Medulla oblongata (tissue), 1 donor: ENCODE measurements at regions not wholly inside any gene's neighbourhood (a gene's known extent, or its start where the extent isn't known, plus 50 kb on each side); places are given as distances from the start of the nearest gene placed in this dataset.
"Not testable (repeated sequence)": the region's sequence is repeated elsewhere in the genome, so short reads cannot be mapped to it uniquely, and the experiment has no call there.

Experiments
- DNase-seq: peaks from one replicate; pipeline ENCODE4 v3.0.0-alpha.2; 2015; ENCODE audit errors: extremely low spot score

DNA sequence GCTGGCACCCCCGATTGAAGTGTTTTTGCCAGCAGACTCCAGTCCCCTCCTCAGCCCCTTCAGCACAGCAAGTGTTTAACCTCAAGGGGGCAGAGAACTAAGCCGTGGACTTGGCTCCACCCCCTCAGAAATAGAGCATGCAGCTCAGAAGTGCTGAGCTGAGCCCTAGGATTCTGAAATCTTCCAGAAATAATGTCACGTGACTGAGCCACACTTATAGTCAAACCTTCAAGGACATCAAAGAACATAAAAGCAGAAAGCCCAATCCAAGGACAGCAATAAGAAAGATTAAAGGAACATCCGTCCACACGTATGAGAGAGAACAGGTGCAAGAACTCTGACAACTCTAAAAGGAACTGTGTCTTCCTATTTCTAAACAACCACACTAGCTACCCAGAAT is 317.7 kb upstream of the LRFN5 start:
- DNase-seq, result no peak

DNA sequence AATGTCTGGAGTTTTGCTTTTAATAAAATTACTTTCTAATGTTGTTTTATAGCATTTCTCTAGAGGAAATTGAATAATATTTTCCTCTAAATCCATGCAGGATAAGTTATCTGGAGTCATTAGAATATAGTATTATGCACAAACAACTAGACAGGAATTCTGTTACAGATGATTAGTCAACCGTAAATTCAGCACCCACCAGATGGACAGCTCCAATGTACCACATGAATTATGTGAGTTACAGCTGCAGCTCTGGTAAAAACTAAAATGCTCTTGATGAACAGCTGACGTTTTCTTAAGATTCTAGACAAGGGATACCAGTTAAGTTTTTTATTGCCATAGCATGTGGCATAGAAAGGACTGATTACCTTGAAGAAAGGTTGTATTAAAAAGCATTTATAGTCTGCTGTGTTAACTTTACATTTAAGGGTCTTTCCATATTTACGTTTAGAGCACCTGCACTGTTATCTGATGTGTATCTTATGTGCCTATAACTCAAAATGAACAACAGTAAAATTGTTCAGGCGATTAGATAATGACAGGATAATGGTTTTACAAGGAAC is 321.4 kb upstream of the LRFN5 start:
- no peak for DNase-seq

DNA sequence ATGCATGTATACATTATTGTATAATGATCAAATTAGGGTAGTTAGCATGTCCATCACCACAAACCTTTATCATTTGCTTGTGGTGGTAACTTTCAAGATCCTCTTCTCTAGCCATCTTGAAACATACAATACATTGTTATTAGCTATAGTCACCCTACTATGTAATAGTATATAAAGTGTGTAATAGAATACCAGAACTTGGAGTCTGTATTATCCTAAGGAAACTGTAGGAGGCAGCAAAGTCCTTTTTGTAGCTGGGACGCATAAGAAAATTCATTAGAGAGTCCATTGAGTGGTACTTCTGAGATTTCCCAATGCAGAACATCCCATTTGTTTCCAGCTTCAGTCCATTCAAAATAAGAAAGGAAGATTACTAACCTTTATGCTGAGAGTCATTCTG is 325.9 kb upstream of the LRFN5 start:
- no peak for DNase-seq

DNA sequence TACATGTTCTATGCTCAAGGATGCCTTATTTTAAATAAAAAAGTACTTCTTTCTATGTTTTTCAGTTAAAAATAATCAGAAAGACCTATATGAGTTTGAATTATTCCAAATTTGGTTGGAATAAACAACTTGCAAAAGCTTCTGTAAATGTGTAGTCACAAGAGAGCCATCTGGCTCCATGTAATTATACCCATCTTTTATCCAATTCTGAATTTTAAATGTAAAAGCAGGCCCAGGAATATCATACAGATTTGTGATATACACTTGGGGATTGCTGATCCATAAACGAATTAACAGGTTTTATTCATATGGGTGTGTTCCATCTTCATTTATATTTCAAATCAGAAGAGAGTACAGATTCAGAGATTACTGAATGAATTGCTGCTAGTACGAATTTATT is 329.2 kb upstream of the LRFN5 start:
- DNase-seq, result no peak

DNA sequence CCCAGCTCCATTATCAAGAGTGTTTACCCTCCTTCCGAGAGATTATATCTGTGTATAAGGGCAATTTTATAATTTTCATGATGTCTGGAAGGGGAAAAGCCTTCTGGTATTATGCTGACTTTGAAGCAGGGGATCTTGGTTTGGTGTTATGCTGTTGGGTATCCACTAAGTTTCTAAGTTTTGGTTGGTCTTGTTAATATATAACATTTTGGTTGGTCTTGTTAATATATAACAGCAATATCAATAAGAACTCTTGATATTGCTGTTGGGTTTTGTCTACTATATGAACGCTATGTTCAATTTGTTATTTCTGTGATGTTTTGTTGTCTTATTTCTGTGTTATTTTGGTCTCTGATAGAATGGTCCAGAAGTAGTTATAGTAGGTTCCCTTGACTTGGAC is 349.2 kb upstream of the LRFN5 start:
- no peak for DNase-seq

DNA sequence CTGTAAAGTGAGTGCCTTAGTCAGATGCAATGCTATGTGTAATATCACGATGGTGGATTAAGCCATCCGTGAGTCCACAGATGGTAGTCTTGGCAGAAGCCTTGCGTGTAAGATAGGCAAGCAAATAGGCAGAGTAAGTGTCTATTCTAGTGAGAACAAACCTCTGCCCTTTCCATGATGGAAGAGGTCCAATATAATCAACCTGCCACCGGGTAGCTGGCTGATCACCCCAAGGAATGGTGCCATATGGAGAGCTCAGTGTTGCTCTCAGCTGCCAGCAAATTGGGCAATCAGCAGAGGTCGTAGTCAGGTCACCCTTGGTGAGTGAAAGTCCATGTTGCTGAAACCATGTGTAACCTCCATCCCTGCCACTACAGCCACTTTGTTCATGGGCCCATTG is 371.2 kb upstream of the LRFN5 start:
- no peak for DNase-seq

DNA sequence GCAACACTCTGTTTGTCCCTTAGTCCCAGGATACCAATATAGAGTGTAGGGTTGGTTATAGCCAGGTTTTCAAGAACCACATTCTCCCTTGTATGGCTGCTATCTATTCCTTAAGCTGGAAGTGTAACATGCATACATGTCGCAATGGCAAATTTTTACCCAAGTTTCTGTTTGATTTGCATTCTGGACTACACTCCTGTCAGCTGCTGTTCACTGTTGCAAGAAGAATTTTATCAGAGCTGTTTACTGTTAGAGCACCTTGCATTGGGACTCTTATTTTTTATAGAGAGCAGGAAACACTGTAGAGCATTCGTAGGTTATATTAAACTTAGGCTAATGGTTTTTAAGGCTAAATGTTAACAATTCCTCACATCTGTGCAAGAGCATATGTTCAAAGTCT is 376.0 kb upstream of the LRFN5 start:
- no peak for DNase-seq

DNA sequence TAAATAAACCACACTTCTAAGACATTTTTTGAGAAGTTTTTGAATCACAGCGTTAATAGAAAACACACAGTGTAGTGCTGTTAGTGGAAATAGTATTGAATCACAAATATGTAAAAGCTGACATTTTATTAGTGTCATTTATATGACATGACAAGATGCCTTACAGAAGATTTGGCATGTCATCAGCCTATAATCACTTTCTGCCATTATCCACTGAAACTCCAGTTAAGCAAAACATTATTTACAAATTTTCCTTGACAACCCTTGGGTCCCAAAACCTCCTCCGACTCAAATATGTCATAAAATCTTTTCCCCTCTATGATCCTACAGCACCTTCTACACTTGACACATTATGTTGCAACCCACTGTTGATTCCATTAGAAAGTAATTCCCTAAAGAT is 376.9 kb upstream of the LRFN5 start:
- DNase-seq, result no peak

DNA sequence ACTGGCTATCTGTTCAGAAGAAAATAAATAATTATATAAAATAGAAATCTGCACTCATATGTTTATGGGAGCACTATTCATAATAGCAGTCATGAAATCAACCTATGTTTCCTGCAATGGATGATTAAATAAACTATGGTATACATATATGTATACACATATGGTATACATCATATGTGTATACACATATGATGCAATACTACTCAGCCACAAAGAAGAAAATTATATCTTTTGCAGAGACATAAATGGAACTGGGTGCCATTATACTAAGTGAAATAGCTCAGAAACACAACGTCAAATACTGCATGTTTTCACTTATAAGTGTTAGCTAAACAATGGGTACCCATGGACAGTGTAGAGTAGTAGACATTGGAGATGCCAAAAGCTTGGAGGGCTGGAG is 381.2 kb upstream of the LRFN5 start:
- DNase-seq, result no peak

DNA sequence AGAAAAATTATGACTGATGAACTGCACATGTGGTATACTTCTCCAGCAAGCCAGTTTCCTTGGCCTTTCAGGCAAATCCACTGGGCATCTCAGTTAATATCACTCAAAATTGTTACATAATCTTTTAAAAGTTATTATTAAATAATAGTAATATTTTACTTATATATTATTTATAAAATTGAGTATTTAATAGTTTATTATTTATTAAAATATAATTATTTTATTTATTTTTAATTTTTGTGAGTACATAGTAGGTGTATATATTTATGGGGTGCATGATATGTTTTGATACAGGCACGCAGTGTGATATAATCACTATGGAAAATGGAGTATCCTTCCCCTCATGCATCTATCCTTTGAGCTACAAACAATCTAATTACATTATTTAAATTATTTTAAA is 384.1 kb upstream of the LRFN5 start:
- DNase-seq, result no peak

DNA sequence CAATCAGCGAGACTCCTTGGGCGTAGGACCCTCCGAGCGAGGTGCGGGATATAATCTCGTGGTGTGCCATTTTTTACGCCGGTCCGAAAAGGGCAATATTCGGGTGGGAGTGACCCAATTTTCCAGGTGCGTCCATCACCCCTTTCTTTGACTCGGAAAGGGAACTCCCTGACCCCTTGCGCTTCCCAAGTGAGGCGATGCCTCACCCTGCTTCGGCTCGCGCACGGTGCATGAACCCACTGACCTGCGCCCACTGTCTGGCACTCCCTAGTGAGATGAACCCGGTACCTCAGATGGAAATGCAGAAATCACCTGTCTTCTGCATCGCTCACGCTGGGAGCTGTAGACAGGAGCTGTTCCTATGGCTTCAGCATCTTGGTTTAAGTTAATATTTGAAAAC is 391.7 kb upstream of the LRFN5 start:
- not testable (repeated sequence) for DNase-seq

DNA sequence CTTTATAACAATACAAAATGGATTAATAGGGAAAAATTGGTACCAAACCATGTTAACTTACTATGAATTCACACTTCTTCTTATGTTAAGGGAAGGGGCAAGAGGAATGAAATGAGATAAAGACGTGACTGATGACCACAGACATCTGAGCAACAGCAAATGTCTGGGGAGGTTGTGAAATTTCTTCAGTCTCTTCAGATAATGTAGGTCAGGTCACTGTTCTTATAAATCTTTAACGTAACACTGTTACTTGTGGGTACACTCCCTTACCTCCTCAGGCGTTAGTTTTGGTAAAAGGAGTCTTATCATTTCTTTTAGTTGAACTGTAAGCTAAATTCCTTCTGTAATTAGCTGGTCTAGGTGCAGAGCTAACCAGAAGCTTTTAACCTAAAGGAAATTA is 405.0 kb upstream of the LRFN5 start:
- DNase-seq, result no peak

DNA sequence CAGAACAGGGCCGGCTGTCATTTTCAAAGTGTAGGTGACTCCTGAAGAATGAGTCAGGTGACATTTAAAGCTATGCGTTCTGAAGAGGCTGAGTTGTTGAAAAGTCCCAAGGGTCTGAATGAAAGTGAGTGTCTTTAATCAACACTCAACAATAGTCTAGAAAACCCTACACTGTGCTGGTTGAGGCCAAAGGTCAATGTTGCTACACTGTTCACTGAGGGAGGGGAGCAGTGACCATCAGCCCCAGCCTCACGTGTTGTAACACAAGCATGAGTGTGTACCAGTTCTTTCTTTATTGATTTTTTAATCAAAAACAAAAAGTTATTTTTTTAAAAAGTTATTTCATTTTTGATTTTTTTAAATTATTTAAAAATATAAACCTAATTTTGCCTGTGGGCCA is 418.8 kb upstream of the LRFN5 start:
- no peak for DNase-seq

DNA sequence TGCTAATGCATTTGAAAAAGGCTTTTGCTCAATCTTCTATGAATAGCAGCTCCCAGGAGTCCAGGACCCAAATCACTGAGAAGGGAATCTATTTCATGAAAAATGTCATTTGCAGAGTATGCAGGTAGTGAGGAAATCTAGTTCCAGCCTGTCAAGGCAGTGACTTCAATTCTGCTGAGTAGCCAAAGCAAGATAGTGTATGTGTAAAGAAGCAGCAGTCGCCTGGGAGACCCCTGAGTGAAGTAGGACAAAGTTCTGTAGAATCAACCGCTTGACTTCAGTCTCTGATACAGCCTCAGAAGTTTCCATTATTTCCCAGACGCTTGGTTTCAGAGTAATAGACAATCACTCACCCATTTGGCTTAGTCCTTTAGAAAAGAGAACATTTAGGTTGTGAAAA is 435.6 kb upstream of the LRFN5 start:
- DNase-seq, result no peak

DNA sequence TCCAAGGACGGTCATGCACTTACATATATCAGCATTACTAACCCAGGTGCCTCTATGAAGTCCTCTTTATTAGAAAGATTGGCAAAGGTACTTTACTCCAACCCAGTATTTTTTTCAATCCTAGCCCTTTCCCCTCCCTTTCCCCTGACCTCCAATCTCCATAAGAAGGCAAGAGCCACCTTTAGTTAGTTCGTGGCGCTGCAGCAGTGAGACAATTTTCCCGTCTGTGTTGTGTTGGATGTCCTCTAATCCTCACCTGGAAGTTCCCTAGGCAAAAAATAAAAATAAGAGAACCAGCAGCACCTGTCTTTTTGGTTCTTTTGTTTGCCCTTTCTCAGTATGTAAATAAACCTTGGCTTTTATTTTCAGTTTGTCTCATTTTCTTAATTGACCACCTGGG is 439.6 kb upstream of the LRFN5 start:
- no peak for DNase-seq

DNA sequence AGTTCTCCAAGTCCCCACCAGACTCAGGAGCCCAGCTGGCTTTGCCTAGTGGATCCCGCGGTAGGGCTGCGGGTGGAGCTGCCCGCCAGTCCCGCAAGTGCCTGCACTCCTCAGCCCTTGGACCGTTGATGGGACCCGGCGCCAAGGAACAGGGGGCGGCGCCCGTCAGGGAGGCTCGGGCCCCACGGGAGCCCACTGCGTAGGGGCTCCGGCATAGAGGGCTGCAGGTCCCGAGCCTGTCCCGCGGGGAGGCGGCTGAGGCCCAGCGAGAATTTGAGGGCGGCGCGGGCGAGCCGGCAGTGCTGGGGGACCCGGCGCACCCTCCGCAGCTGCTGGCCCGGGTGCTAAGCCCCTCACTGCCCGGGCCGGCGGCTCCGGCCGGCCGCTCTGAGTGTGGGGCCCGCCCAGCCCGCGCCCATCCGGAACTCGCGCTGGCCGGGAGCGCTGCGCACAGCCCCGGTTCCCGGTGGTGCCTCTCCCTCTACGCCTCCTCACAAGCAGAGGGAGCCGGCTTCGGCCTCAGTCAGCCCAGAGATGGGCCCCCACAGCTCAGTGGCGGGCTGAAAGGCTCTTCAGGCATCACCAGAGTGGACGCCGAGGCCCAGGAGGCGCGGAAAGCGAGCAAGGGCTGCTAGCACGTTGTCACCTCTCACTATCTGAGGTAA is 452.4 kb upstream of the LRFN5 start:
- DNase-seq, result no peak

DNA sequence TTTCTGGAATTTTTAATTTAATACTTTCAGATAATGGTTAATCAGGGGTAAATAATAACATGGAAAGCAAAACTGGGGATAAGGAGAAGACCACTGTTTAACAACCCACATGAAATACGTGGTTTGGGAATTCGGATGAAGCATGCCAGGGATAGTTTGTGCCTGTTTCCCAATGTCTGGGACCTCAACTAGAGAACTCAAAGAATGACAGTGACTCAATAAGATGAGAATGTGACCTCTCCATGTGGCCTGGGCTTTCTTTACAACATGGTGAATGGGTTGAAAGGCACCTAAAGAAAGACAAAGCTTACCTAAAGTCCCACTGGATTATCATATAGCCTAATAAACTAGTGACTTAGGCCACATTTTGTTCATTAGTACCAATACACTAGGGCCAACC is 460.3 kb upstream of the LRFN5 start:
- DNase-seq, result no peak

DNA sequence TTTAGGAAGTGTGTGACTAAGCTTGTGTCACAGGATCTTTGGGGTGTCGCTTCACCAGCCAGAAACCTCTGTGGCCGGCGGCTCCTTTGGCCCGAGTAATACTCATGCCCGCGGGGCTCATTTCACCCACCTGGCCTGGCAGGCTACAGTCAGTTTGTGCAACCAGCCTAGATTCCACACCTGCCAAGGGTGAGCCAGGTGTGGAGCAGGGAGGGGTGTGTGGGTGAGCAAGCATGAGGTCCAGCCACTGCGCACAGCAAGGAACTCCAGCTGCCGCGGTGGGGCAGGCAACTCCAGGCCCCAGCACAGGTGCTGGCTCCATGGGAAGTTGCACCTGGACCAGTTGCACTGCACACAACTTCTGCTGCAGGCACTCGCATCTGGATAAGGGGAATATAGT is 462.3 kb upstream of the LRFN5 start:
- DNase-seq, result no peak

DNA sequence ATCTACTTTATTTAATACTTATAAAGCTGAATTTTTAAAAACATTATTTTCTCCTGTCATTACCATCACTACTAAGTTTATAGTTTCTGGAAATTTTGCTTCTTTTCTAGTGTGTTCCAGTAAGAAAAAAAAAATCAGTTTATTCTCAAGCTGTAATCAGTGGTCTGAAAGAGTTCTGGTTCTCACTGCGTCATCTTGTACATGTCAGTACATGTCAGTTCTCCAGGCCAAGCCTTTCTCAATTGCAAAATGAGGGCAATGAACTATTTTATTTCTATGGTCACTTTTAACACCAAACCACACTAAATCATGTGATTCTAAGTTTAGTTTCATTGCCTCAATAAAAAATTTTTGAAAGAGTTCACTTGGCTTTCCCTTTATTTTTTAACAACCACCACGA is 468.9 kb upstream of the LRFN5 start:
- no peak for DNase-seq

DNA sequence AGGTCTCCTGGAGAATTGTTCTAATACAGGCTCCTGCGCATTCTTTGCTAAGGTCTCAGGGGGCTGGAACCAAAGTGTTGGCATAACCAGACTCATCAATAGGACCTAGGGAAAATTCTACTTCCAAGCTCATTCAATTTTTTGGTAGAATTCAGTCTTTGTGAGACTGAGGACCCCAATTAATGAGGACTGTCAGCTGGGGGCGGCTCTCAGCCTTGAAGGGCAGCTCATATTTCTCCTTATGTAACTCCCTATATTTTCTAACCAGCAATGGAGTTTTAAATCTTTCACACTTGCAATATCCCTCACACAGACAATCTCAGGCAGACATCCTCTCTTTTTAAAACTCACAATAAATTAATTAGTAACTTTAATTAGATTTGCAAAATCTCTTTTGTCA is 476.4 kb upstream of the LRFN5 start:
- no peak for DNase-seq

DNA sequence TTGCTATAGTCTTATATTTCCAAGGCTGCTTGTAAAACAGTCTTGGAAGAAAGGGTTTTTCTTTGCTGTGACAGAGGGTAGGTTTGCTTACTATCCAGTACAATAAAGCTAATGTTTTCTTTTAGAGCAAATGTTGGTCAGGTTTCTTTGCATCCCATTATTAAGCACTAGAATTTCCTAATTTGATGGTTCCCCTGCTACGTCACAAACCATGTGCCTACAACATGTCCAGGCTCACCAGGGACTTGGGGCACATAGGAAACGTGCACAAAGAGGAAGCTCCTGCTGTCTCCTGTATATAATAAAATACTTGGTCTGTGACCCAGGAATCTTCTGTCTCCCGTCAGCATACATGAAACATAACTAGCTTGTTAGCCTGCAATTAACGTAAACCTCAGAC is 486.3 kb upstream of the LRFN5 start:
- DNase-seq, result no peak

DNA sequence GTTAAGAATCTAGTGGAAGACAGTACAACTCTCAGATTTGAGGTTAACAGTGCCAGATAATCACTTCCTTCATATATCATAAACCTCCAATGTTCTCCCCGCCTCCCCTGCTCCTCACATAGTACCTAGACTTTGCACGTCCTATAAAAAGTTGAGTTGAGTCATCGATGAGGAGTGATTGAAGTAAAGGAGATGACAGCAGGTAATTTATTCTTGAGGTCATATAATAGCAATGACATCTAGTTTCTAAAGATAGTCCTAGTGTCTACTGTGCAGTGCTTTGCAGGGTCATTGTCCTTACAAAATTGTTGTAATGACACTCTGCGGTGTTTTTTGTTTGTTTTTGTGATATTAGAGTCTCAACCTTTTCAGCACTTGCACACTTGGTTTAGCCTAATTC is 510.5 kb upstream of the LRFN5 start:
- DNase-seq, result no peak

DNA sequence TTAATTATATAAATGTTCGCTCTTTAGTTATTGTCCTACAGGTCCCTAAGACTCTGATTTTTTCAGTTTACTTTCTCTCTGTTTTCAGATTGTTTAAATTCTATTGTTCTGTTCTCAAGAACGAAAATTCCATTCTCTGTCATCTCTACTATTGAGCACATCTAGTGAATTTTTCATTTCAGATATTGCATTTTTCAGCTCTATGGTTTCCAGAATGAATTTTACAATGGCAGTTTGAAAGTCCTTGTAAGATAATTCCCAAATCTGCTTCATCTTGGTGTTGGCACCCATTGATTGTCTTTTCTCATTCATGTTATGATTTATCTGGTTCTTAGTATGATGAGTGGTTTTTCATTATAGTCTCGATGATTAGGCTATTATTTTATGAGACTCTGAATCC is 519.6 kb upstream of the LRFN5 start:
- no peak for DNase-seq

DNA sequence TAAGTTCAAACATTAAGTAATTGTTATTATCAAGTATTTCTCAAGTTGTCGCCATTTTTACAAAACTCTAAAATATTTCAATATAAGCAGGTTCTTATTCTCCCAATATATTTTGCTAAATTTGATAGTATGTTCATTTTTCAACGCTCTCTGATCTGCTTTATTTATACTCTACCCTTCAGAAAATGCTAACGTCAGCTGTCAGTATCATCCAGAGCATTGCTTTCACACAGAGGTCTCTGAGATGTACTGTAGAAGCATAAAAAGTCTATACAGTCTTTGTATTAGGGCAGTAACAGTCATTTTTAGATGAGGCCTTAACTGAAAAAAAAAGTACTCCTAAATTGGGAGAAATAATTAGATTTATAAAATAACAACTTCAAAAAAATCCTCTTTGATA is 533.1 kb upstream of the LRFN5 start:
- DNase-seq, result no peak
